HepG2 (cell line): ENCODE measurements at regions not wholly inside any gene's neighbourhood (a gene's known extent, or its start where the extent isn't known, plus 50 kb on each side); places are given as distances from the start of the nearest gene placed in this dataset.
A peak's percentile ranks its signal among the peaks of the same experiment; 100 is the strongest.

Experiments used
- ATAC-seq: fragments of 200-7000 bp; cut with Tn5 transposase; 3 replicates; pipeline ENCODE4 v1.9.1; 2020; ENCODE audit warnings: mild to moderate bottlenecking, moderate library complexity
- BruUV-seq: library from RNA; stranded (reverse); fragments of 400-500 nt; replicated peaks from 2 replicates; lab custom pipeline; 2021; lab: Mats Ljungman, UMichigan
- CTCF ChIA-PET: fragments of 300-600 bp; formaldehyde crosslinking; extraction: SDS; loops from one replicate; lab custom pipeline; 2021; ENCODE audit warnings: low total read pairs, inconsistent platforms, low intra/inter-chr PET ratio; lab: Yijun Ruan, JAX
- POLR2A ChIA-PET: fragments of 350-600 bp; sonication (Branson Sonifier 250); formaldehyde crosslinking; loops from one replicate; lab custom pipeline; 2020; ENCODE audit warnings: antibody characterized with exemption, inconsistent platforms; lab: Yijun Ruan, JAX
- DNase-seq: peaks from one replicate; pipeline ENCODE4 v3.0.0-alpha.2; 2015; ENCODE audit warnings: low spot score
- FAIRE-seq: peaks from 3 replicates; lab custom pipeline; 2011; peaks lifted over from hg19 to GRCh38; lab: Jason Lieb, UNC
- H2AFZ ChIP-seq: one replicate; pipeline ENCODE4 v1.6.1; 2011; ENCODE audit warnings: low read length, inconsistent platforms
- H3K27ac ChIP-seq: fragments of 300-600 bp; 3 replicates; pipeline ENCODE4 v1.8.0; 2011; ENCODE audit warnings: mixed run types, mild to moderate bottlenecking, mixed read lengths, low read length, inconsistent platforms; ENCODE audit not compliant: insufficient read depth; ENCODE audit errors: extremely low read length
- H3K27me3 ChIP-seq, 2 experiments: fragments of 200-600 bp in 1 of 2; 2 replicates in 1 of 2; 3 replicates in 1 of 2; pipeline versions ENCODE4 v1.6.0 to v1.8.0; 2011; ENCODE audit warnings: low read length in 2 of 2, mild to moderate bottlenecking in 2 of 2, moderate library complexity in 2 of 2, inconsistent platforms in 1 of 2; ENCODE audit not compliant: insufficient read depth in 2 of 2, control insufficient read depth in 1 of 2
- H3K36me3 ChIP-seq, 2 experiments: fragments of 200-600 bp in 1 of 2; replicated peaks in 1 of 2; 2 replicates in 1 of 2; 3 replicates in 1 of 2; pipeline versions ENCODE4 v1.5.1 to v1.8.0; 2011; ENCODE audit warnings: low read length in 2 of 2, inconsistent platforms in 1 of 2; ENCODE audit not compliant: insufficient read depth in 2 of 2, control insufficient read depth in 1 of 2
- H3K4me1 ChIP-seq: 2 replicates; pipeline ENCODE4 v1.5.1; 2012; ENCODE audit warnings: low read length, inconsistent platforms; ENCODE audit not compliant: insufficient read depth
- H3K4me2 ChIP-seq: 2 replicates; pipeline ENCODE4 v1.6.0; 2011; ENCODE audit warnings: low read depth, low read length, inconsistent platforms
- H3K4me3 ChIP-seq, 3 experiments: fragments of 200-600 bp in 1 of 3; sonication (generic), shearing (Covaris generic) in 1 of 3; replicated peaks in 1 of 3; 2 replicates each; pipeline ENCODE4 v1.5.1; 2011 to 2016; ENCODE audit warnings: low read length in 3 of 3, inconsistent platforms in 2 of 3, low read depth in 2 of 3, mild to moderate bottlenecking in 2 of 3, control low read depth in 1 of 3, mixed read lengths in 1 of 3; ENCODE audit not compliant: insufficient read depth in 1 of 3
- H3K79me2 ChIP-seq: one replicate; pipeline ENCODE4 v1.6.1; 2011; ENCODE audit warnings: low read length, inconsistent platforms; ENCODE audit not compliant: insufficient read depth
- H3K9ac ChIP-seq: 2 replicates; pipeline ENCODE4 v1.6.0; 2011; ENCODE audit warnings: mild to moderate bottlenecking, low read depth, low read length, inconsistent platforms; ENCODE audit not compliant: insufficient read depth
- H3K9me3 ChIP-seq: 2 replicates; pipeline ENCODE4 v1.5.1; 2012; ENCODE audit warnings: mild to moderate bottlenecking, low read length
- H4K20me1 ChIP-seq: 2 replicates; pipeline ENCODE4 v1.6.0; 2011; ENCODE audit warnings: inconsistent platforms, mild to moderate bottlenecking, low read length, moderate library complexity; ENCODE audit not compliant: insufficient read depth
- AGO1 ChIP-seq: fragments of 200-400 bp; formaldehyde crosslinking; IDR thresholded peaks from 2 replicates; pipeline ENCODE4 v1.6.1; 2017; ENCODE audit warnings: mild to moderate bottlenecking, low read depth, low read length, moderate library complexity; ENCODE audit not compliant: poor library complexity, severe bottlenecking
- AGO2 ChIP-seq: fragments of 200-400 bp; formaldehyde crosslinking; optimal IDR thresholded peaks from 2 replicates; pipeline ENCODE3; 2017; ENCODE audit warnings: mild to moderate bottlenecking, low read depth, low read length, moderate library complexity
- BCL6 ChIP-seq: IDR thresholded peaks from 2 replicates; pipeline ENCODE4 v1.6.1; 2016; ENCODE audit warnings: missing genetic modification reagents, missing compliant biosample characterization
- FOXA1 ChIP-seq, 2 experiments: fragments of 450-650 bp in 1 of 2; sonication (generic) in 1 of 2; formaldehyde crosslinking in 1 of 2; IDR thresholded peaks; 2 replicates each; pipeline versions ENCODE4 v1.4.0 to v1.6.1; 2016 to 2020; ENCODE audit warnings: missing genetic modification reagents in 1 of 2
- IRX3 ChIP-seq: sonication (generic); formaldehyde crosslinking; IDR thresholded peaks from 2 replicates; pipeline ENCODE4 v1.8.1; 2023; ENCODE audit warnings: mild to moderate bottlenecking, low read depth, missing genetic modification reagents, borderline replicate concordance
- MAFK ChIP-seq, 2 experiments: IDR thresholded peaks in 1 of 2; conservative IDR thresholded peaks in 1 of 2; 2 replicates each; pipeline ENCODE4 v1.6.1; 2011; ENCODE audit warnings: improper control_type of control experiment in 2 of 2, low read length in 2 of 2
- MXD4 ChIP-seq: IDR thresholded peaks from 2 replicates; pipeline ENCODE4 v1.6.1; 2016; ENCODE audit warnings: mild to moderate bottlenecking, missing biosample characterization, missing genetic modification reagents
- NFE2L1 ChIP-seq: sonication (generic); formaldehyde crosslinking; IDR thresholded peaks from 2 replicates; pipeline ENCODE4 v1.4.0; 2020; ENCODE audit warnings: missing genetic modification reagents, mild to moderate bottlenecking, borderline replicate concordance
- NR1H2 ChIP-seq: sonication (generic); formaldehyde crosslinking; IDR thresholded peaks from 2 replicates; pipeline ENCODE4 v1.8.1; 2022; ENCODE audit warnings: low read depth, missing genetic modification reagents, borderline replicate concordance
- PAF1 ChIP-seq: IDR thresholded peaks from 2 replicates; pipeline ENCODE4 v1.6.1; 2016; ENCODE audit warnings: missing genetic modification reagents, missing compliant biosample characterization
- PRMT3 ChIP-seq: sonication (generic); formaldehyde crosslinking; IDR thresholded peaks from 2 replicates; pipeline ENCODE4 v1.8.1; 2022; ENCODE audit warnings: low read depth, mild to moderate bottlenecking, moderate library complexity, missing genetic modification reagents, borderline replicate concordance
- RBFOX2 ChIP-seq: fragments of 200-400 bp; formaldehyde crosslinking; IDR thresholded peaks from 2 replicates; pipeline ENCODE4 v1.6.1; 2017; ENCODE audit warnings: low read depth, mild to moderate bottlenecking, low read length
- SAP130 ChIP-seq: IDR thresholded peaks from 2 replicates; pipeline ENCODE4 v1.6.1; 2016; ENCODE audit warnings: low read depth
- SP4 ChIP-seq: sonication (generic); formaldehyde crosslinking; IDR thresholded peaks from 2 replicates; pipeline ENCODE4 v1.8.1; 2023; ENCODE audit warnings: mild to moderate bottlenecking, missing genetic modification reagents
- YEATS2 ChIP-seq: sonication (generic); formaldehyde crosslinking; IDR thresholded peaks from 2 replicates; pipeline ENCODE4 v1.4.0; 2020; ENCODE audit warnings: missing genetic modification reagents, borderline replicate concordance
- YY1 ChIP-seq: IDR thresholded peaks from 2 replicates; pipeline ENCODE4 v1.6.1; 2011; ENCODE audit warnings: low read length, low read depth, moderate library complexity, mild to moderate bottlenecking; ENCODE audit not compliant: insufficient read depth, insufficient replicate concordance
- ZNF138 ChIP-seq: sonication (generic); formaldehyde crosslinking; IDR thresholded peaks from 2 replicates; pipeline ENCODE4 v1.5.0; 2020; ENCODE audit warnings: mild to moderate bottlenecking, low read depth, missing genetic modification reagents
- ZNF251 ChIP-seq: sonication (generic); formaldehyde crosslinking; IDR thresholded peaks from 2 replicates; pipeline ENCODE4 v1.9.0; 2021; ENCODE audit warnings: mild to moderate bottlenecking, missing genetic modification reagents
- ZNF263 ChIP-seq: sonication (generic); formaldehyde crosslinking; IDR thresholded peaks from 2 replicates; pipeline ENCODE4 v1.4.0; 2020; ENCODE audit warnings: missing genetic modification reagents
- WGBS: methylation state at CpG from one replicate; pipeline ENCODE4 v1.1.6; 2017; ENCODE audit warnings: low lambda C conversion rate; 5-methylcytosine and 5-hydroxymethylcytosine counted together
- in situ Hi-C: cut with HindIII; loops from 2 replicates; pipeline ENCODE4 v1.10.0; 2017; ENCODE audit warnings: low pct_unique_long_range_greater_than_20kb; ENCODE audit not compliant: extremely low pct_ligation_motif_present
- intact Hi-C: fragments of 100-400 bp; cut with micrococcal nuclease; formaldehyde crosslinking; loops from one replicate; pipeline ENCODE4 v1.10.0; 2022; ENCODE audit not compliant: unreplicated experiment
- TF ChIP-seq, protein P1 (sequence below): sonication (generic); formaldehyde crosslinking; conservative IDR thresholded peaks from 2 replicates; pipeline ENCODE4 v1.8.0; 2022; ENCODE audit warnings: mild to moderate bottlenecking, moderate library complexity, missing genetic modification reagents

DNA sequence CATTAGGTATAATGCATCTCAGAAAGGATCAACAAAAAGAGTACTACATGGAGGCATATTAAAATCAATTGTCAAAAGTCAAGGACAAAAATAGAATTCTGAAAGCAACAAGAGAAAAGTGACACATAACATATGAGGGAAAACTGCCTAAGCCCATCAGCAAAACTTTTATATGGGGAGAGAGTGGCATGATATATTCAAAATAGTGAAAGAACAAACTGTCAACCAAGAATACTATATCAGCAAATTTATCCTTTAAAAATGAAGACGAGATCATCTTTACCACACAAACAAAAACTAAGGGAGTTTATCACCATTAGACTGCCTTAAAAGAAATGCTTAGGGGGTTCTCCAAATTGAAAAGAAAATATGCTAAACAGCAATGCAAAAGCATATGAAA is 86.4 kb upstream of the CHRDL1 start:
- ChIA-PET POLR2A (no interaction called here), CTCF (no interaction called here)
- Histone ChIP-seq H3K79me2 (no peaks in the 10 kb centered on the region), H4K20me1 (no peaks in the 10 kb centered on the region), H3K4me3 (no peak overlapping the region), H3K27me3 (no peaks in the 10 kb centered on the region), H3K4me1 (no peaks in the 10 kb centered on the region), H3K4me2 (no peak overlapping the region), H3K9ac (no peak overlapping the region), H3K27ac (no peak overlapping the region), H3K9me3 (no peaks in the 10 kb centered on the region; the same call in 1 of the 2 replicates), H3K36me3 (no peaks in the 10 kb centered on the region), H2AFZ (no peak overlapping the region)
- DNase-seq: no peak
- in situ Hi-C loops (no loop called here), intact Hi-C loops (no loop called here)
- FAIRE-seq: no peak
- WGBS: 0% methylated on average over 1 of the region's 1 CpG
- TF ChIP-seq YY1 (no peak), MAFK (conservative IDR thresholded peaks at IDR 0.05 in 1 of 2, IDR thresholded peaks at IDR 0.05 in 1 of 2; ENCODE audit: low read length in 2 of 2) (0 out of 4 replicates have a peak, but pooled peaks of 1 of the 2 experiments have one; percentile 3)
- no peak for ATAC-seq
- BruUV-seq: no TSS peak

DNA sequence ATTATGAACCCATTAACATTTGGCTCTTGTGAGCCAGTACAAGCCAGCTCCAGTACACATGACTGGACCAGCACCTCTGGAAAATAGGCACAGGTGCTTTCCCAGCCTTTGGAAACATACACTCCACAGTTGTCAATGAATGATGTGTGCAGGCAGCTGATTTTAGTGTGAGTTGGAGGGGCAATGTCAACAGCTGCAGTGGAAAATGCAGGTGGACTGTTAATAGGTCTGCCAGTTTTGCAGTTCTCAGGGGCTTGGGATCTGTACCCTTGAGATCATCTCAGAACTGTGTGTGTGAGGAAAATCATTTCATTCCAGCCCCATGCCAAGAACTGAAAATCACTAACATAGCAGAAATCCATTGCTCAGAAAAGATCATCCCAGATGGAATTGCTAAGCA is 81.7 kb upstream of the CHRDL1 start:
- Histone ChIP-seq H4K20me1 (no peaks in the 10 kb centered on the region), H3K4me3 (no peak overlapping the region), H3K79me2 (no peaks in the 10 kb centered on the region), H3K9me3 (no peaks in the 10 kb centered on the region; the same call in 1 of the 2 replicates), H3K9ac (no peak overlapping the region), H3K27ac (no peak overlapping the region), H3K36me3 (no peaks in the 10 kb centered on the region)
- no TSS peak for BruUV-seq
- FAIRE-seq (no peak), ATAC-seq (no peak), DNase-seq (no peak)
- POLR2A ChIA-PET: no interaction called here
- CTCF ChIA-PET: no interaction called here
- in situ Hi-C loops: no loop called here
- intact Hi-C loops: no loop called here
- TF ChIP-seq SAP130 (CRISPR knock-in tag) (no peak), PAF1 (no peak), NFE2L1 (CRISPR knock-in tag) (no peak), ZNF263 (CRISPR knock-in tag) (no peak), BCL6 (no peak), IRX3 (CRISPR knock-in tag) (no peak), NR1H2 (CRISPR knock-in tag) (no peak), RBFOX2 (no peak), ZNF251 (CRISPR knock-in tag) (no peak), AGO1 (no peak), AGO2 (no peak), FOXA1 (IDR thresholded peaks at IDR 0.05) (no peak), FOXA1 (CRISPR knock-in tag; IDR thresholded peaks at IDR 0.05) (no peak), ZNF138 (no peak), YEATS2 (no peak), SP4 (no peak), MXD4 (CRISPR knock-in tag) (no peak), PRMT3 (CRISPR knock-in tag) (no peak)
- TF ChIP-seq, protein P1, sequence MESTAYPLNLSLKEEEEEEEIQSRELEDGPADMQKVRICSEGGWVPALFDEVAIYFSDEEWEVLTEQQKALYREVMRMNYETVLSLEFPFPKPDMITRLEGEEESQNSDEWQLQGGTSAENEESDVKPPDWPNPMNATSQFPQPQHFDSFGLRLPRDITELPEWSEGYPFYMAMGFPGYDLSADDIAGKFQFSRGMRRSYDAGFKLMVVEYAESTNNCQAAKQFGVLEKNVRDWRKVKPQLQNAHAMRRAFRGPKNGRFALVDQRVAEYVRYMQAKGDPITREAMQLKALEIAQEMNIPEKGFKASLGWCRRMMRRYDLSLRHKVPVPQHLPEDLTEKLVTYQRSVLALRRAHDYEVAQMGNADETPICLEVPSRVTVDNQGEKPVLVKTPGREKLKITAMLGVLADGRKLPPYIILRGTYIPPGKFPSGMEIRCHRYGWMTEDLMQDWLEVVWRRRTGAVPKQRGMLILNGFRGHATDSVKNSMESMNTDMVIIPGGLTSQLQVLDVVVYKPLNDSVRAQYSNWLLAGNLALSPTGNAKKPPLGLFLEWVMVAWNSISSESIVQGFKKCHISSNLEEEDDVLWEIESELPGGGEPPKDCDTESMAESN (CRISPR knock-in tag): no peak
- TF ChIP-seq, all 625 proteins: peak for 0
- Histone ChIP-seq H3K27me3 (no peaks in the 10 kb centered on the region), H2AFZ (no peak overlapping the region), H3K4me1 (no peaks in the 10 kb centered on the region), H3K4me2 (no peak overlapping the region)
